HEK293 (cell line): ENCODE measurements at regions not wholly inside any gene's neighbourhood (a gene's known extent, or its start where the extent isn't known, plus 50 kb on each side); places are given as distances from the start of the nearest gene placed in this dataset.
"Not testable (repeated sequence)": the region's sequence is repeated elsewhere in the genome, so short reads cannot be mapped to it uniquely, and the experiment has no call there.

Experiments
- BCL11A ChIP-seq: fragments of 450-650 bp; formaldehyde crosslinking; IDR thresholded peaks from 2 replicates; pipeline ENCODE4 v1.5.1; 2016; ENCODE audit warnings: low read depth, missing biosample characterization, missing genetic modification characterization
- TCF7L2 ChIP-seq: IDR thresholded peaks from 2 replicates; pipeline ENCODE4 v1.6.1; 2011; ENCODE audit warnings: low read depth, mild to moderate bottlenecking, inconsistent platforms, low read length, moderate library complexity, borderline replicate concordance
- ZNF521 ChIP-seq: fragments of 450-650 bp; formaldehyde crosslinking; IDR thresholded peaks from 2 replicates; pipeline ENCODE4 v1.5.1; 2017; ENCODE audit warnings: missing biosample characterization, mild to moderate bottlenecking, missing genetic modification characterization
- TF ChIP-seq, protein P1 (sequence below): fragments of 450-650 bp; formaldehyde crosslinking; IDR thresholded peaks from 2 replicates; pipeline ENCODE4 v1.5.1; 2016; ENCODE audit warnings: missing biosample characterization, missing genetic modification characterization
- TF ChIP-seq, protein P2 (sequence below): fragments of 450-650 bp; formaldehyde crosslinking; IDR thresholded peaks from 2 replicates; pipeline ENCODE4 v1.5.1; 2017; ENCODE audit warnings: missing biosample characterization, missing genetic modification characterization

DNA sequence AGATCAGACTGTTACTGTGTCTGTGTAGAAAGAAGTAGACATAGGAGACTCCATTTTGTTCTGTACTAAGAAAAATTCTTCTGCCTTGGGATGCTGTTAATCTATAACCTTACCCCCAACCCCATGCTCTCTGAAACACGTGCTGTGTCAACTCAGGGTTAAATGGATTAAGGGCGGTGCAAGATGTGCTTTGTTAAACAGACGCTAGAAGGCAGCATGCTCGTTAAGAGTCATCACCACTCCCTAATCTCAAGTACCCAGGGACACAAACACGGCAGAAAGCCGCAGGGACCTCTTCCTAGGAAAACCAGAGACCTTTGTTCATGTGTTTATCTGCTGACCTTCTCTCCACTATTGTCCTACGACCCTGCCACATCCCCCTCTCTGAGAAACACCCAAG is 137.0 kb upstream of the PROKR2 start:
- not testable (repeated sequence) for TF ChIP-seq ZNF521 (tag by site-specific recombination); BCL11A (tag by site-specific recombination); TCF7L2
- TF ChIP-seq, protein P1, sequence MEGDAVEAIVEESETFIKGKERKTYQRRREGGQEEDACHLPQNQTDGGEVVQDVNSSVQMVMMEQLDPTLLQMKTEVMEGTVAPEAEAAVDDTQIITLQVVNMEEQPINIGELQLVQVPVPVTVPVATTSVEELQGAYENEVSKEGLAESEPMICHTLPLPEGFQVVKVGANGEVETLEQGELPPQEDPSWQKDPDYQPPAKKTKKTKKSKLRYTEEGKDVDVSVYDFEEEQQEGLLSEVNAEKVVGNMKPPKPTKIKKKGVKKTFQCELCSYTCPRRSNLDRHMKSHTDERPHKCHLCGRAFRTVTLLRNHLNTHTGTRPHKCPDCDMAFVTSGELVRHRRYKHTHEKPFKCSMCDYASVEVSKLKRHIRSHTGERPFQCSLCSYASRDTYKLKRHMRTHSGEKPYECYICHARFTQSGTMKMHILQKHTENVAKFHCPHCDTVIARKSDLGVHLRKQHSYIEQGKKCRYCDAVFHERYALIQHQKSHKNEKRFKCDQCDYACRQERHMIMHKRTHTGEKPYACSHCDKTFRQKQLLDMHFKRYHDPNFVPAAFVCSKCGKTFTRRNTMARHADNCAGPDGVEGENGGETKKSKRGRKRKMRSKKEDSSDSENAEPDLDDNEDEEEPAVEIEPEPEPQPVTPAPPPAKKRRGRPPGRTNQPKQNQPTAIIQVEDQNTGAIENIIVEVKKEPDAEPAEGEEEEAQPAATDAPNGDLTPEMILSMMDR (tag by site-specific recombination), result not testable (repeated sequence)
- TF ChIP-seq, protein P2, sequence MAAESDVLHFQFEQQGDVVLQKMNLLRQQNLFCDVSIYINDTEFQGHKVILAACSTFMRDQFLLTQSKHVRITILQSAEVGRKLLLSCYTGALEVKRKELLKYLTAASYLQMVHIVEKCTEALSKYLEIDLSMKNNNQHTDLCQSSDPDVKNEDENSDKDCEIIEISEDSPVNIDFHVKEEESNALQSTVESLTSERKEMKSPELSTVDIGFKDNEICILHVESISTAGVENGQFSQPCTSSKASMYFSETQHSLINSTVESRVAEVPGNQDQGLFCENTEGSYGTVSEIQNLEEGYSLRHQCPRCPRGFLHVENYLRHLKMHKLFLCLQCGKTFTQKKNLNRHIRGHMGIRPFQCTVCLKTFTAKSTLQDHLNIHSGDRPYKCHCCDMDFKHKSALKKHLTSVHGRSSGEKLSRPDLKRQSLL (tag by site-specific recombination), result not testable (repeated sequence)
